HUES64 (cell line): ENCODE measurements at regions not wholly inside any gene's neighbourhood (a gene's known extent, or its start where the extent isn't known, plus 50 kb on each side); places are given as distances from the start of the nearest gene placed in this dataset.

Source experiments
- H3K27ac ChIP-seq: 2 replicates; pipeline ENCODE4 v1.7.0; 2013; ENCODE audit warnings: low read depth, low read length, inconsistent platforms
- H3K27me3 ChIP-seq: 2 replicates; pipeline ENCODE4 v1.6.1; 2013; ENCODE audit warnings: mild to moderate bottlenecking, low read length; ENCODE audit not compliant: insufficient read depth
- H3K36me3 ChIP-seq: 2 replicates; pipeline ENCODE4 v1.6.1; 2013; ENCODE audit warnings: mild to moderate bottlenecking, low read length; ENCODE audit not compliant: insufficient read depth
- H3K4me1 ChIP-seq: 2 replicates; pipeline ENCODE4 v1.6.1; 2013; ENCODE audit warnings: mild to moderate bottlenecking, low read length, moderate library complexity; ENCODE audit not compliant: insufficient read depth
- H3K4me3 ChIP-seq: 2 replicates; pipeline ENCODE4 v1.5.1; 2013; ENCODE audit warnings: mild to moderate bottlenecking, low read length, moderate library complexity
- H3K9ac ChIP-seq: 2 replicates; pipeline ENCODE4 v1.6.1; 2013; ENCODE audit warnings: mild to moderate bottlenecking, low read depth, low read length
- H3K9me3 ChIP-seq: 2 replicates; pipeline ENCODE4 v1.6.1; 2013; ENCODE audit warnings: low read depth, low read length; ENCODE audit not compliant: insufficient read depth
- WGBS: fragments of 150-250, 120-280 bp; methylation state at CpG from one replicate; pipeline ENCODE4 v1.1.7; 2013; ENCODE audit warnings: missing lambda C conversion rate; 5-methylcytosine and 5-hydroxymethylcytosine counted together

DNA sequence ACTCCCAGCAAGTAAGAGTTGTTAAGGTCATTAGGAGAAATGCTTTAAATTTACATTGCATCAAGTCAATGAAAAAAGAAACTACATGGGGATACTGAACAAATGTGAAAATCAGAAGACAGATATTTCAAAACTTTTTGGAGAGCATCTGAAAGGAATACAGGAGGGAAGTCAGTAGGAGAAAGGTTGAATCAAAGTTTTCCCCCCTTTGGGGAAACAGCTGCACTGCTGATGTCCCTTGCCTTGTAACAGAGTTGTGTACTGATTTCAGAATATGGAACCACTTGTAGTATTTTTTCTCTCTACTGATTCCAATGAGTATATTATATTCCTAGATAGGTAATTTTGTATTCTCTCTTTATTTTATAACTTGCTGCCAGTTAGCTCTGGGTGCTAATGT, 592.5 kb upstream of the ZEB2 start:
- H3K36me3 ChIP-seq, result no peaks in the 10 kb centered on the region
- no peak overlapping the region for H3K4me3 ChIP-seq
- H3K27ac ChIP-seq, result no peak overlapping the region
- no peaks in the 10 kb centered on the region for H3K4me1 ChIP-seq
- H3K27me3 ChIP-seq, result no peaks in the 10 kb centered on the region
- H3K9ac ChIP-seq, result no peak overlapping the region
- no peaks in the 10 kb centered on the region for H3K9me3 ChIP-seq

DNA sequence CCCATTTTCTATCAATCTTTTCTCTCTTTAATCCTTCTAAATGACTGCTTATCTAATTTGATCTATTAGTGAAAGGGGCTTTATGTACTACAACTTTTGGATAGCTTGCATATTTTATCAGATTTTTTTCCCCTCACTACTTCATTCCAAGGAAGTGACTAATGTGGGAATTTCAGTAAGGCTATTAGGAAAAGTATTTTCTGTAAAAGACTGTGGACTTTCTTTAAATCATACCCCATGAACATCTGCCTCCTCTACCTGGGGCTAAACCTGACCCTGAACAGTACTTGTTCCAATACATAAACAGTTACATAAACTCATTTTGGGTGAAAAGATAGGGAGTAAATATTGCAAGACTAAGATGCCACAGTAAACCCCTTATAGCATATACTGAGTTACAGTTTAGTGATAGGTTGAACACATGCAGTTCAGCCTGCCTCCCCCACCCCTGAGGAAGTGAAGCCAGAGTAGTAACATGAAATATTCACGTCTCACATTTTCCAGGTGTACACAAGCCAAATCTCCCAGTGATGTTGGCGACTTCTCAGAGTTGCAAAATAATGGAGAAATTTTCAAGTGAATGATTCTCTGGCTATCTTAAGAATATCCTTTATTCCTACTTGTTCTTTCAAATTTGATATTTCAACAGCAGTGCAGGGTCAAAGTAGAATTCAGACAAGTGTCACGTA, 590.9 kb upstream of the ZEB2 start:
- Histone ChIP-seq H3K9ac (no peak overlapping the region), H3K9me3 (no peaks in the 10 kb centered on the region), H3K4me1 (no peaks in the 10 kb centered on the region), H3K4me3 (no peak overlapping the region), H3K36me3 (no peaks in the 10 kb centered on the region), H3K27me3 (no peaks in the 10 kb centered on the region), H3K27ac (no peak overlapping the region)
- 88% methylated on average over 2 of the region's 3 CpGs for WGBS

DNA sequence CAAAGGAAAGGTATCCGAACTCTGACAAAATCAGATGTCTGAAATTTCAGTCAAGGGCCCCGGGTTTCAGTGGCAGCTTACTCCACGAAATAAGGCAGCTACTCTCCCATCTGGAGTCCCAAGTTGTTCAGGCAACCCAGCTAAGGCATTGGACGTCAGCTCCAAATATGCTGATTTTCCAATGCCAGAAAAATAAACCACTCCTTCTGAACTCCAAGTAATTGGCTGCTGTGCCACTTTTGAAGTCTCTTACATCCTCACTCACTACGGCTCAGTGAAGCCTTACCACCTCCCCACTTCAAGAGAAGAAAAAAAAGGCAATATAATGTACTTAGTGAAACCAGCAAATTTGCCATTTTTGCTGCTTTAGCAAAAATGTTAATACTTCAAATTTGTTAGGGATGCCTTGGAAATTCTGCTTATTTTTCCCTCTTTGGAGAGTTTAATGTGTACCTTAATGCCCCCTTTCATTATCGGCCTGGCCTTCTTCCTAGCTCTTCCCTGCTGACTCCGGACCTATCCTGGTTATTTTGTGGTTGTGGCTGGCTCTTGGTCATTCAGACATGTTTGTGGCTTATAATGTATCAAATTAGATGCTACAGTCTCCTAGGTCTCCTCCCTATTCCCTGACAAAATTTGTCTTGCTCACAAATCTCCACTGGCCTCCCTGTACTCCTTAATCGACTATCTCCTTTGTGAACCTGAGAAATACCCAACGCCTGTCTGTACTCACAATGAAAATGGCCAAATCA, 589.2 kb upstream of the ZEB2 start:
- Histone ChIP-seq H3K27ac (no peak overlapping the region), H3K9ac (no peak overlapping the region), H3K9me3 (no peaks in the 10 kb centered on the region), H3K4me3 (no peak overlapping the region), H3K4me1 (no peaks in the 10 kb centered on the region), H3K27me3 (no peaks in the 10 kb centered on the region), H3K36me3 (no peaks in the 10 kb centered on the region)
- 96% methylated on average over 9 of the region's 9 CpGs for WGBS

DNA sequence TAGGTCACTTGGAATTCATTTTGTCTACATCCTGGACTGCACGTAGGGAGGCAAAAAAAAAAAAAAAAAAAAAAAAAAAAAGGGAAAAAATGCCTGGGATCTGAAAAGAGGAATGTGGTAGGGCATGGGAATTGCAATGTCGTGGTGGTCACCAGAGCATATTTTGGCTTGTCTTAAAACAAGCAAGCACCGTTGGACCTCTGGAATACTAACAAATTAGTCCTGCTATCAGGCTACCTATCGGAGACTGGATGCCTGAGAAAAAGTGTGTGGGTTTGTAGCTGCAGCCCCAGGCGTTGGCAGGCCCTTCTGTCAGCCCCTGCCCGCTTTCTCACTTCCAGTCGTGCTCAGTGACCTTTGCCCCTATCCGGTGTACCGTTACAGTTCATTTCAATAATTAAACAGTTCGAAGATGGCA, 588.5 kb upstream of the ZEB2 start:
- Histone ChIP-seq H3K36me3 (no peaks in the 10 kb centered on the region), H3K4me1 (no peaks in the 10 kb centered on the region), H3K4me3 (no peak overlapping the region), H3K9ac (no peak overlapping the region), H3K9me3 (no peaks in the 10 kb centered on the region), H3K27ac (no peak overlapping the region), H3K27me3 (no peaks in the 10 kb centered on the region)
- 91% methylated on average over 10 of the region's 10 CpGs for WGBS

DNA sequence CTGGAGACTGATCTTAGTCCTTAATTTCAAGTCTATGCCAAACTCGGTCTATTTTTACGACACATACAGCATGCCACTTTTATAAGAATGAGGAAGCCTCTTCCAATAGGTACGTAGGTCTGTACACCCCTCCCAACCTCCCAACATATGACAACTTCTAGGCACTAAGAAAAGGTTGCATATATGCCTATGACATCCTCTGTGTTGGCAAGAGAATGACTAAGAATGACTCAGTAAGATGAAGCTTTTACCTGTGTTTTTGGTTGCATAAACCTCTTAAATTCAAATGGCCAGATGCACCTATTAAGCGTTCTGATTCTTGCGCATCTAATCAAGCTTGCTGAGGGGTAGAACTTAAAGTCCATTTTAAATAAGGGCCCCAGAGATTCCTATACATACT, 586.4 kb upstream of the ZEB2 start:
- H3K27ac ChIP-seq, result no peak overlapping the region
- 93% methylated on average over 5 of the region's 5 CpGs for WGBS
- H3K4me1 ChIP-seq, result no peaks in the 10 kb centered on the region
- H3K36me3 ChIP-seq, result no peaks in the 10 kb centered on the region
- no peaks in the 10 kb centered on the region for H3K9me3 ChIP-seq
- H3K9ac ChIP-seq, result no peak overlapping the region
- no peaks in the 10 kb centered on the region for H3K27me3 ChIP-seq
- H3K4me3 ChIP-seq, result no peak overlapping the region

DNA sequence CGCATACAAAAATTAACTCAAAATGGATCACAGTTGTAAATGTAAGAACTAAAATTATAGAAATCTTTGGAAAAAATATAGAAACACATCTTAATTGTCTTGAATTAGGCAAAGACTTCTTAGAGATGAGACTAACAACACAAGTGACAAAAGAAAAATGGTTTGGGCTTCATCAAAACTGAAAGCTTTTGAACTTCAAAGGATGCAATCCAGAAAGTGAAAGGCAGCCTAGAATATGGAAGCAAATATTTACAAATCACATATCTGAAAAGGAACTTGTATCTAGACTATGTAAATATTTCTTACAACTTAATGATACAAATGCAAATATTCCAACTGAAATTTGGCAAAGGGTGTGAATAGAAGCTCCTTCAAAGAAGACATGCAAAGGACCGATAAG, 582.8 kb upstream of the ZEB2 start:
- no peaks in the 10 kb centered on the region for H3K9me3 ChIP-seq
- H3K4me3 ChIP-seq, result no peak overlapping the region
- no peaks in the 10 kb centered on the region for H3K4me1 ChIP-seq
- H3K27me3 ChIP-seq, result no peaks in the 10 kb centered on the region
- no peak overlapping the region for H3K27ac ChIP-seq
- no peaks in the 10 kb centered on the region for H3K36me3 ChIP-seq
- no peak overlapping the region for H3K9ac ChIP-seq
- 94% methylated on average over 1 of the region's 2 CpGs for WGBS

DNA sequence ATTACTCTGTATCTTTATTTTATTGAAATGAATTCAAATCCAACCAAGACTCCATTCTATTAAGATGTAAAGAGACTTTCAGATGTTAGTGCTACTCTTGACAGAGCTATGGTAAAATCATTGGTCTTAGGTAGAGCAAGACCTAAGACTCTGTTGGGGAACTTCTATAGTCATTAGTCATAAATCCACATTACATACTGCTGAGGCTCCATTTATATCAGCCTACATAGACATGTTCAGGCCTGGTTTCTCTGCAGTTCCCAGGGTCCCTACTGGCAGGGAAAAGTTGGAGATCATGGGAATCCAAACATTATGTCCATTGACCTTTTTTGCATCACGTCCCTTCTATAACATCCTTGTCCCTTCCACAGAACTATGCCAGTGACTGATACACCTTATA, 580.4 kb upstream of the ZEB2 start:
- Histone ChIP-seq H3K9me3 (no peaks in the 10 kb centered on the region), H3K36me3 (no peaks in the 10 kb centered on the region), H3K4me3 (no peak overlapping the region), H3K9ac (no peak overlapping the region), H3K4me1 (no peaks in the 10 kb centered on the region), H3K27ac (no peak overlapping the region), H3K27me3 (no peaks in the 10 kb centered on the region)
- WGBS, result 97% methylated on average over 1 of the region's 1 CpG

DNA sequence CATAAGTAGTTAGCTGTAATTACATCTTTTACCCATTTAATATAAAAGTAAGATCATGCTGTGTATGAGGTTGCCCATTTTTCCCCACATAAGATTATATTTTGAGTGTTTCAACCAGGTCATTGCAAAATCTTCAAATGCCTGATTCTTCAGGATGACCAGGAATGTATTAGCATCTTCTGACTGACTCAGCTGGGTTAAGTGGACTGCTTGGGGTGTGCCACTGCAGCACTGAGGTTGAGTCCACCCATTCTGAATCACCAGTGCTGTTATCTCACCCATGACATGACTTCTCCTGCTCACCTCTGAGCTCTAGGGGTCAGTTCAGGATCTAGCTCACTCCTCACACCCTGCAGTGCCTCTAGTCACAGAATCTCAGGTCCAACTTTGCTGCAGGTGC, 576.7 kb upstream of the ZEB2 start:
- Histone ChIP-seq H3K27ac (no peak overlapping the region), H3K9ac (no peak overlapping the region), H3K27me3 (no peaks in the 10 kb centered on the region), H3K9me3 (no peaks in the 10 kb centered on the region), H3K36me3 (no peaks in the 10 kb centered on the region), H3K4me1 (no peaks in the 10 kb centered on the region), H3K4me3 (no peak overlapping the region)

DNA sequence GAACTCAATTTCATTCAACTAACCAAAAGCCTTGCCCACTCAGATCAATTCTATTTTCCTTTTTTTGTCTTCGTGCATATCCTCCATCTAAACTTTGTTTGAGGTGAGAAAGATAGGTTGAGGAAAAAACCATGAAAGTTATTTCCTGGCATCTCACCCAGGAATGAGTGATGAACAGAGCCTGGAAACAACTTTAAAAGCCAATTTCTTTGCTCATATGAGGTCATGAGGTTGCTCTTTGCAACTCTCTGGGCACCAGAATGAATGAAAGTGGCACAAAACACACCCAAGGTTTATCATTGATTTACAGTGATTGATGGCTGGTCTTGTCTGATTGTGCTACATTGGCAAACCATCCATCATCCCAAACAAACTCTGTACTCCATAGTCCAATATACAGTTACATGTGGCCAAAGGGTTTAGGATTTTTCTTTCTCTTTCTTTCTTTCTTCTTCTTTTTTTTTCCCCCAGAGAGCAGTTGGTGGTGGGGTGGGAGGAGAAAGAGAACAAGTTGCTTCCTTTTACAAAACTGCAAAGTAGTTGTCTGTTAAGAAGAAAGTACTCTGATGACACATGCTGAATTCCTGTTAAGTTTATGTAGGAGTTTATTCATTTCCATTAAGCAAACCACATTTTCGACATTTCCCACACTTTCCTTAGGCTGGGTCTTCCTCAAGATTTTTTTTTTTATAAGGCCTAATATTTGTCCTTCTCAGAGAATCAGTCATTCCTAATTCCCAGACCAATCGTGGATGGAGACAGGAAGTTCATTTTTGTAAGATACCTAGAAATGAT, 575.9 kb upstream of the ZEB2 start:
- Histone ChIP-seq H3K4me3 (no peak overlapping the region), H3K27ac (no peak overlapping the region), H3K9ac (no peak overlapping the region), H3K27me3 (no peaks in the 10 kb centered on the region), H3K36me3 (no peaks in the 10 kb centered on the region), H3K4me1 (no peaks in the 10 kb centered on the region), H3K9me3 (no peaks in the 10 kb centered on the region)
- 100% methylated on average over 1 of the region's 3 CpGs for WGBS

DNA sequence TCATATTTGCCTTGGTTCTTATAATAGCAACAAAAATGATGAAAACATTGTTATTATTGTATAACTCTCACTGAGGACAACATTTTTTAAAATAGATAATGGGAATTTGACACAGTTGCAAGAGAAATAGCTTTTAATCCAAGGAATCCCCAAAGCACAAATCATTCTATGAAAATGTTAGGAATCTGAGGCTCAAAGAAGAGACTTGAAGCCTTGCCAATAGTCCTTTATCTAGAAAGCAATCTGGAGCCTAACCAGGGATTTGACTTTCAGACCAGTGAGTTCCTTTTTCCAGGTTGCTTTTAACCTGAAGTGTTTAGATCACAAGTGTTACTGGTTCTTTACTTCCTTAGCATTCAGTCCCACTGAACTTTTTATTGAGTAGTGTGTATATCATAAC, 574.5 kb upstream of the ZEB2 start:
- H3K36me3 ChIP-seq, result no peaks in the 10 kb centered on the region
- H3K27ac ChIP-seq, result no peak overlapping the region
- no peaks in the 10 kb centered on the region for H3K9me3 ChIP-seq
- H3K9ac ChIP-seq, result no peak overlapping the region
- H3K27me3 ChIP-seq, result no peaks in the 10 kb centered on the region
- H3K4me3 ChIP-seq, result no peak overlapping the region
- H3K4me1 ChIP-seq, result no peaks in the 10 kb centered on the region

DNA sequence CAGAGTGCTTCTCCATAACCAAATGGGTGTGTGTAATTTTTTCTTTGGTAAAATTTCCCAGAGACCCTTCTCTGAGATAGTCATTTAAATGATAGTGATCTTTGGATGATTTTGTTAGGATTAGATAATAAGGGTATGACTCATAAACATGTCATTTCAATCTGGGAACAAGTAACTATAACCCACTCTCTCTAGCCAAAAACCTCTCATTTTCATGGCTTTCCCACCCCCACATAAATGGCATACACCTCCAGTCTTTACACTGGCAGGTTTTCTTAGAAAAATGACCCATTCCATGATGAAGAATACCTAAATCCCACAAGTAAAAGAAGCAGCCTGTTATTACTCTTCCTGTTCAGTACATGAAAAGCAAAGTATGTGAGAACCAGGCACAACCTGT, 572.0 kb upstream of the ZEB2 start:
- no peak overlapping the region for H3K27ac ChIP-seq
- H3K9ac ChIP-seq, result no peak overlapping the region
- no peaks in the 10 kb centered on the region for H3K27me3 ChIP-seq
- no peak overlapping the region for H3K4me3 ChIP-seq
- no peaks in the 10 kb centered on the region for H3K4me1 ChIP-seq
- H3K9me3 ChIP-seq, result no peaks in the 10 kb centered on the region
- no peaks in the 10 kb centered on the region for H3K36me3 ChIP-seq
